ENCODE measurements at regions not wholly inside any gene's neighbourhood (a gene's known extent, or its start where the extent isn't known, plus 50 kb on each side); places are given as distances from the start of the nearest gene placed in this dataset.

DNA sequence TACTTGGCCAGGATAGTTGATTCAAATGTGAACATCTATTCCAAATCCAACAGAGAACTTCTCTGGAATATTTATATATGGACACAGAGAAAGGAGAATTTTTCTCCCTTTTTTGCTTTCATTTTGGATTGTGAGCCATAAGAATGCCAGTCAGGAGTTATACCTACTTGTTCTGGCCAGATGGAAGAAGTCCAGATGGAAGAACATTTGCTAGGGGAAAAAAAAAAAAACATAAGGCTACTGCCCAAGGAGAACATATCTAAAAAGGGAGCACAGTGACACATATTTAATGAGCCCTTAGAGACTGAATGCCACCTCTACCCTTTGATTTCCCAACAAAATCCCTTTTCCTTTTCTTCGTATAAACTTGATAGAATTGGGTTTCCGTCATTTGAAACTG, 61.7 kb upstream of the PPP2R2B start:
- no peak for DNase-seq (ENCODE audit: low read depth in 1 of 2, low spot score in 1 of 2)
- in situ Hi-C loops (cut with HindIII; ENCODE audit: low pct_unique_long_range_greater_than_20kb, low sequenced_read_pairs) = no loop called here
- no peak for TF ChIP-seq JUND (IDR thresholded peaks at IDR 0.05; ENCODE audit: low read depth)

DNA sequence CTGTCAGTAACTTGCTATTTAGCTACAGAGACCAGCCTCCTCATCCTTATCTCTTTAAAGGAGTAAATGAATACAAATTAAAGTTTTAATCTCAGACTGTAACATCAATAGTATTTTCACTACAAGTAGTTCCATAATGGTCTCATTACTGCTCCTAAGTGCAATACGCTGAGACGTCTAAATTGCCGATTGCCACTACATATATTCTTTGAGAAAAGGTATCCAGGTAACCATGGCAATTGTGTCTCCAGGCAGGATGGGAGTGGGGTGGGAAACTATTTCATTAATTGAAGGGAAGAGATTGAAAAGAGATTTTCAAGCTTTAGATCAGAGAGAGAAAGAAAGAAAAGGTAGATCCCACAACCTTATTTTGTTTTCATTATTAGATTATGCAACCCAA, 65.5 kb upstream of the PPP2R2B start:
- TF ChIP-seq JUND (IDR thresholded peaks at IDR 0.05; ENCODE audit: low read depth) = no peak
- in situ Hi-C loops (cut with HindIII; ENCODE audit: low pct_unique_long_range_greater_than_20kb, low sequenced_read_pairs) = no loop called here
- DNase-seq (ENCODE audit: low read depth in 1 of 2, low spot score in 1 of 2) = no peak

DNA sequence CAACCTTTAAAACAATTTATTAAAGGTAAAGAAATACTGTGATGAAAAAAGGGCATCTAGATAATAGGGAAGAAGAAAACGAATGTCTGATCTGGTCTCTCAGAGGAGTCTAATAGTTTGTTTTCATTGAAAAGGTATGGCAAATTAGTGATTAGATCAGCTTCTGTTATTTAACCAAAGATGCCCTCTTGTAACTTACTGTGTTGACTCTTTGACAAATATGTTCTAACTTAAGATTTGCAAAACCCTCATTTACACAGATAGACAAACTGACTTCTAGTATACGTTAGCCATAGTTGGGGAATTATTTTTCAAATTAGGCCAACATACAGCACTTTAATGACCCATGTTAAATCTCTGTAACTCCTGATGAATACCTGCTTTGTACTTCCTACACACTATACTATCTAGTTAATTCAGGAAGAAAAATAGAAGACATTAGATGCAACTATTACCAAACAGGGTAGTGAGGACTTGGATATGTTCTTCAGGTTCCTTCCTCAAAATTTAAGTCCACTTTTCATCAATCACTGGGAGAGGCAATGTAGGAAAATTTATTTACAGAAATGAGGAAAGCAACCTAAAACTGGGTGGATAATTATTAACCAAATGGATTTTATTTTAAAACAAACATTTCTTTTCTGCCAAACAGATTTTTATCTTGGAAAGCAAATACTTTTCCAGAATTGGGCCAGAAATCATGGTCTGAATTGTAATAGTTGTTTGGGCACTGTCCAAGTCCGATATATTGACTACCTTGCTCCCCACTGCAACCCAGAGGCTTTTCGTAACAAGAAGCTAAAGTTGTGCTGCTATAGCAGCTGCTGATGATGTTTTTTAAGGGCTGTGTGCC, 66.4 kb upstream of the PPP2R2B start:
- in situ Hi-C loops (cut with HindIII; ENCODE audit: low pct_unique_long_range_greater_than_20kb, low sequenced_read_pairs) = no loop called here
- no peak for DNase-seq (ENCODE audit: low read depth in 1 of 2, low spot score in 1 of 2)
- no peak for TF ChIP-seq JUND (IDR thresholded peaks at IDR 0.05; ENCODE audit: low read depth)

DNA sequence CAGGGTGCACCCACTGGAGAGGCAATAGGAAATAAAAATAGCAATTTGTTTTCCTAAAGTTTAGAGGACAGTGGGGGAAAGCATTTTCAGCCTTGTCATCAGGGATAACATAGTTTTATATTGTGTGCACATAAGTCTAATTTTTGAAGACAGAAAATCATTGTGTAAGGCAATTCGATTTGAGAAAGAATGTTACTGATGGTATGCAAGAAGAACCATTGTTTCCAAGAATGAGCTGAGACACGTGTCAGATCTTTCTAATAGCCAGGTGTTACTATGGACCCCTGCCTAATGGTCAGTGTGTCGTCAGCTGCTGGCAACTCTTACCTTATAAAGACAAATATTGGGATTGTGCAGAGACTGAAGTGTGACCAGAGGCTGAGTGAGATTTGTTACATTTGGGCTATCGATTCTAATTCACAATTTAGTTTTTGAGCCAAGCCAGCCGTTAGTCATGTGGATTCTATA, 67.1 kb upstream of the PPP2R2B start:
- TF ChIP-seq JUND (IDR thresholded peaks at IDR 0.05; ENCODE audit: low read depth) = no peak
- in situ Hi-C loops (cut with HindIII; ENCODE audit: low pct_unique_long_range_greater_than_20kb, low sequenced_read_pairs) = no loop called here
- no peak for DNase-seq (ENCODE audit: low read depth in 1 of 2, low spot score in 1 of 2)

DNA sequence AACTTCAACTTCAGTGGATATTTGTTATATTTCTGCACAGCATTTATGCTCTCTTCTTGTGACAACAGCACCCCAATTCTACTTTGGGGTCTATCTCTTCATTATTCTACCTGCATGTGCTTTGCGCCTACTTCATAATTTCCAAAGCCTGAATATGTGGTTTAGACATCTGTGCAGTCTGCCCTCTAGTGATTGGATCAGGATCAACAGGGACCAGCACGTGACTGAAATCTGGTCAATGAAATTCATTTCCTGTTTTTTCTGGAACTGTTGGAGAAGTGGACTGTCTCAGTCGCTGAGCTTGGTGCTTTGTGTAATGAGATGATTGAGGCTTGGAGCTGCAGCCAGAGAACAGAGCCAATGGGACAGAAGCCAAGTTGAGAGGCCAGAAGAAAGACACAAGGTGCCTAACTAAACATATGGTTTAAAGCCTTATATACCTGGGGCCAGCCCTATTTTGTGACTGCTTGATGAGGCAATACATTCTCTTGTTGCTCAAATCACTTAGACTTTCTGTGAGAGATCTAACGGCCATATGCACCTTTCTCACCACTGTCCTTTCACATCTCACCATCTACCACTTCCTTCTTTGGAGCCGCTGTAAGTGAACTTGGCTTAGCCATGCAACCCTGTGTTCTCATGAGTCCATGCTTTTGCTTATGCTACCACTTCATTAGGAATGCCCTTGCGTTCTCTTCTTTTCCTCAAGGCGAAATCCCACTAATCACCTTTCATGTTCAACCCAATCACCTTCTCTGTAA, 68.8 kb upstream of the PPP2R2B start:
- in situ Hi-C loops (cut with HindIII; ENCODE audit: low pct_unique_long_range_greater_than_20kb, low sequenced_read_pairs) = no loop called here
- DNase-seq (ENCODE audit: low read depth in 1 of 2, low spot score in 1 of 2) = peak in 1 of 2 experiments; percentile 23
- no peak for TF ChIP-seq JUND (IDR thresholded peaks at IDR 0.05; ENCODE audit: low read depth)

DNA sequence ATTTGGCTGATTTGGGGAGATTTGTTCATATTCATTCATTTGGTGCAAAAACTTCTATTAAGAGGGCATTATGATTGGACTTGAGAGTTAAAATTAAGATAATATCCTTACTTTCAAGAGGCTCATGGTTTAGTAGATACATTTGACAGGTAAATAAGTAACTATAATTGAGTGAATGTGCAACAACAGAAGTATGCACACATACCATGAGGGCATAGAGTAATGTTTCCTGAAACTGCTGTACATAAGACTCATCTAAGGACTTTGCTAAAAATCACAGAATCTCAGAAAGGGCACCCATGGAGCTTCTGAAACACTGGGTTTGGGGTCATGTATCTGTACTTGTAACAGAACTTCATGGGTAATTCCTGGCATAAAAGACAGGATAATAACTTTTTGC, 70.1 kb upstream of the PPP2R2B start:
- no peak for DNase-seq (ENCODE audit: low read depth in 1 of 2, low spot score in 1 of 2)
- in situ Hi-C loops (cut with HindIII; ENCODE audit: low pct_unique_long_range_greater_than_20kb, low sequenced_read_pairs) = no loop called here
- TF ChIP-seq JUND (IDR thresholded peaks at IDR 0.05; ENCODE audit: low read depth) = no peak

DNA sequence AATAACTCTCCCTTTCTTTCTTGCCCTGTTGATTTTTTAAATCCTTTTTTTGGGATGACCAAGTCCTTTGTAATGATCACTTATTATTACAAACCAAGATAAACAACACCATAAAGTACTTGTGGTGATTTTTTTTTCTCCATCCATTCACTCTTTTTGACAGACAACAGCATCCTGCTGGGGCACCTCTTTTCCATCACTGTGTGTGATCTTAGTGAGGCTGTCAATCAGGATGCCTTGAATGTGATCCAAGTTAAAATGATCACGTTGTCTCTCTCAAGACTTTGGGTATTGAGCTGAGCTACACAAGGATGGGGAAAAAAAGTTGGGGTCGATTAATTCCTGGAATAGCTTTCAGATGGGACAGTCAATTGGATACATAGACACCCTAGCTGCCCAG, 73.6 kb upstream of the PPP2R2B start:
- TF ChIP-seq JUND (IDR thresholded peaks at IDR 0.05; ENCODE audit: low read depth) = no peak
- no peak for DNase-seq (ENCODE audit: low read depth in 1 of 2, low spot score in 1 of 2)
- in situ Hi-C loops (cut with HindIII; ENCODE audit: low pct_unique_long_range_greater_than_20kb, low sequenced_read_pairs) = no loop called here

DNA sequence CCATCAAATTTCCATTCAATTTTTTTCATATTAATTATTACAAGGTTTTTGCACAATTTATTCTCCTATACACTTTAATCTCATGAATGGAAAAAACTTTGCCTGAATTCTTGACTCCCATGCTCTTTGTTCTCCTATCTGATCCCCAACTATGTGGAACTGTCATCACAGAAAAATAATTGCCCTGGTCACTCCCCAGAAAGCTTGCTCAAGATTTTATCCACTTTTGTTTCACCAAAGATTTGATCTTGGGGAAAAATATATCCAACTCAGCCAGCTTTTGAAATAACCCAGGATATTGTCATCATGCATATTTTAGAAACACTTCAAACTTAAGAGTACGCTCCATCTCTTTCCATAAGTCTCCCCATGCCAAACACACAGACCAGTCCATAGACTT, 77.7 kb upstream of the PPP2R2B start:
- DNase-seq (ENCODE audit: low read depth in 1 of 2, low spot score in 1 of 2) = no peak
- in situ Hi-C loops (cut with HindIII; ENCODE audit: low pct_unique_long_range_greater_than_20kb, low sequenced_read_pairs) = no loop called here
- no peak for TF ChIP-seq JUND (IDR thresholded peaks at IDR 0.05; ENCODE audit: low read depth)

DNA sequence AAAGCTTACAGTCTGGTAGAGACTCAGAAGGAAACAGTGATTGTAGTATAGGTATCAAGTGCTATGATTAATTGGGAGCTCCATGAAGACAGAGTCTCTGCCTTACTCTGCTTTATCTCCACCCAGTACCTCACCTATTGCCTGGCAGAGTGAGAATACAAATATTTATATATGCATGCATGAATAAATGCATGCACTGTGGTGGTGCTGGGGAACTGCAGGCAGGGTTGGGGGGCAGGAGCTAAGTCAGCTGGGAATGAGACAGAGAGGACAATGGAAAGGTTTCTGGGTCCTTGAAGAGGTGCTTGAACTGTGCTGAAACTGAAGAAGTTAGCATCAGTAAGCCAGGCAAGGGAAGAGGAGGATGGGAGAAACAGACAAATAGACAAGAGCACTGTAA, 80.8 kb upstream of the PPP2R2B start:
- in situ Hi-C loops (cut with HindIII; ENCODE audit: low pct_unique_long_range_greater_than_20kb, low sequenced_read_pairs) = no loop called here
- no peak for TF ChIP-seq JUND (IDR thresholded peaks at IDR 0.05; ENCODE audit: low read depth)
- DNase-seq (ENCODE audit: low read depth in 1 of 2, low spot score in 1 of 2) = no peak

DNA sequence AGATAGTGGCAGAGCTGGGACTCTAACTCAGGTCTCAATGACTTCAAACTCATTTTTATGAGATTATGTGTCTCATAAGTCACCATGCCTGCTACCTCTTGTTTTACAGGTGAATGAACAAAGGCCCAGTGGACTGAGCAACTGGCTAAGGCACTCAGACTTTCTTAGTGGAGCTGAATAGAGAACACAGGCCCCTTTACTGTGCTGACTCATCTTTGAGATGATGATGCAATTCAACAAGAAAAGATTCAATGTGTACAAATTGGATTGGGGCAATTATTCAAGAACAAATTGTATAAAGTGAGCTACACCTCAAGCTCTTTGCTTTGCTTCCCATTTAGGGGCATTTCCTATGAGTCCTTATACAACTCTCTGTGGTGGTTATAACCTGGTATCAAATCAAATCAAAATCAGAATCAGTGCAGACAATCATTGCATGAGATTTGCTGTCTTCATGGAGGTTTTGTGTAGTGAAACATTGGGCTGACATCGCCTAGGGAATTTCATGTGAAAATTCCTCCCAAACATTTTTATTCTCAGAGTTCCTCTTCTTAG, 84.3 kb upstream of the PPP2R2B start:
- no peak for DNase-seq (ENCODE audit: low read depth in 1 of 2, low spot score in 1 of 2)
- in situ Hi-C loops (cut with HindIII; ENCODE audit: low pct_unique_long_range_greater_than_20kb, low sequenced_read_pairs) = no loop called here
- no peak for TF ChIP-seq JUND (IDR thresholded peaks at IDR 0.05; ENCODE audit: low read depth)

DNA sequence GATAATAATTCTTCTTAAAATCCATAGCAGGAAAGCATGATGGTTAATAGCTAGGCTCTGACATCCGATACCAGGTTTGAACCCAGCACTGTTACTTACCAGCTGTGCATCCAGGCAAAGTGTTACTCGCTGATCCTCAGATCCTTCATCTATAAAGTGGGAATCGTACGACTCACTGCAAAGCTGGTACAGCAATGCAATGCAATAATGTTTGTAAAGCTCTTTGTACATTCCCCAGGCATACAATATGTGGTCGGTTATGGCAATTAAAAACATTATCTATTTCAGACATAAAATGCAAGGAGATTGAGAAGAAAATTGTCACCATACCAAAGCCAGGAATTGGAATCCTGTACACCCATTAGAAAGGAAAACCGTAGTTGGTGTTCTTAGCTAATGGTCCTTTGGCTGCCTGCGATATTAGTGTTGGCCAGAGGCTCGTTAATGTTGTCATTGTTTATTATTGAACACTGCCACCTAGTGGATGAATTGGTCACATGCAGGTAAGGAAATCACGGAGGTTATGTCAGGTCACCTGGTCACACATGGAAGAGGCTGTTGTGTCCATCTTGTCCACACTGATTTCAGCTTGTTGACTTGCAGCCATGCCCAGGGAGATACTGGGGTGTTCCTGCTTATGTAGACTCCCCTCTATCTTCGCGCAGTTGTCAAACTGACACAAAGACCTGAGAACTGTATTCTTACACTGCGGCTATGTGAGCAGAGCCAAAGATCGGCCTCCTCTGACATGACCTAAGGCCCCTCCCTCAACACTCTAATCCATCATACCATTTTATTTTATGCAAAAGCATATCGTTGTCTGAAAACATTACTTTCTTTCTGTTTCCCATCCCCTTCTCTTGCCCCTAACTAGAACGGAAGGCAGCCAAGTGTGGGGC, 87.5 kb upstream of the PPP2R2B start:
- in situ Hi-C loops (cut with HindIII; ENCODE audit: low pct_unique_long_range_greater_than_20kb, low sequenced_read_pairs) = no loop called here
- no peak for TF ChIP-seq JUND (IDR thresholded peaks at IDR 0.05; ENCODE audit: low read depth)
- peak; percentile 27 to 88 for DNase-seq (ENCODE audit: low read depth in 1 of 2, low spot score in 1 of 2)

DNA sequence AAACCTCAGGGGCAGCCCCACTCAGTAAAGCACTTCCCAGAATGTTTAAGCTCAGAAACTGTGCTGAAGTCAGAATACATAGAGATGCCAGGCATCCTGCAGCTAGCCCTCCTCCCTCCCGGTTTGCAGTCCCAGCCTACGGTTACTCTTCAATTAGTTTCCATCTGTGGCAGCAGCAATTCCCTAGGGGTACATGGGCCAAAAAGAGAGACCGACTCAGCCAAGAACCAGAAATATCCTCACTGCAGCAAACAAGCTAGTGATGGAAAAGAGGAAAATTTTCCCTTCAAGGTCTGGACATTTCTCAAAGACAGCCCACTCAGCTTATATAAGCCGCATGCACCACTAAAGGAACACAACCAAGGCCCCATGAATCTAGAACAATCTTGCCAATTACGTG, 89.1 kb upstream of the PPP2R2B start:
- in situ Hi-C loops (cut with HindIII; ENCODE audit: low pct_unique_long_range_greater_than_20kb, low sequenced_read_pairs) = no loop called here
- no peak for DNase-seq (ENCODE audit: low read depth in 1 of 2, low spot score in 1 of 2)
- no peak for TF ChIP-seq JUND (IDR thresholded peaks at IDR 0.05; ENCODE audit: low read depth)
